ENCODE measurements at regions not wholly inside any gene's neighbourhood (a gene's known extent, or its start where the extent isn't known, plus 50 kb on each side); places are given as distances from the start of the nearest gene placed in this dataset.
"Not testable (repeated sequence)": the region's sequence is repeated elsewhere in the genome, so short reads cannot be mapped to it uniquely, and the experiment has no call there.

DNA sequence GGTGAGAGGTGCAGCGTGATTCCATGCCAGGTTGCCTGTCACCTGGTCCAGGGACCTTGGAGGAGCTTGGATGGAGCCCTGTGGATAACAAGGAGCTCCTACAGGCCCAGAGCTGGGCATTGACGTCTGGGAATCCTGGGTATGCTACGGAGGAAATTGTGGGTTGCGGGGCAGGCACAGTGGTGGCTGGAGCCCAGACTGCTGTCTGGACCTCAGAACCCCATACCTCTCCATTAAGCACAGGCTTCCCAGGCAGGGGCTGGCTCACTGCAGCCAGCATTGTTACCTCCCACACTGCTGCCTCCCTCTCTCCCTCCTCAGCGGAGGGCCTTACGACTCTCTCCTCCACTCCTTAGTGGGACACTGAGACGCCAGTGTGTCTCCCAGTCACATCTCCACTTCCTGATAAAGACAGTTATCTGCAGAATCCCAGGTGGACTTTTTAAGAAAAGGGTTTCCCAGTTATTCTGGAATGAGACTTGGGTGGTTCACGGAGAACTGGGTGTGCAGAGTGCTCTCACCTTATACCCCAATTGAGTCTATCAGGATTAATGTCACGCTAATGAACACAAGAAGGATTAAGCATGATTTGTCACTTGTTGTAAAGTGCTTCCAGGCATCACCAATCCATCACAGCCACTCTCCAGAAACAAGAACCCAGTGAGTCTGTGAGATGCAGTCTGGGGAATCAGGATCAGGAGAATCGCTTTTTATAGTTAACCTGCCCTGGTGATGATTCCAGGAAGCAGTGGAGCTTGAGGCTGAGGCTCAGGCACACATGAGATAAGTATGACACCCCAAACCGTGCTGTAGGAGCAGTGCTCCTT is 309.4 kb downstream of the RPS24 start:
- no peak for DNase-seq (ENCODE audit: low read depth)

DNA sequence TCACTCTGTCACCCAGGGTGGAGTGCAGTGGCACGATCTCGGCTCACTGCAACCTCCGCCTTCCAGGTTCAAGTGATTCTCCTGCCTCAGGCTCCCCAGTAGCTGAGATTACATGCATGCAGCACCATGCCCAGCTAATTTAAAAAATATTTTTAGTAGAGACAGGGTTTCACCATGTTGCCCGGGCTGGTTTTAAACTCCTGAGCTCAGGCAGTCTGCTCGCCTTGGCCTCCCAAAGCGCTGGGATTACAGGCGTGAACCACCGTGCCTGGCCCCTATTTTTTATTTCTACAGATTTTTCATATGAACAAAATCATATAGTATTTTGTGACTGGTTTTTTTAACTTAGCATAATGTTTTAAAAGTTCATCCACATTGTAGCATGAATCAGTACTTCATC is 310.6 kb downstream of the RPS24 start:
- not testable (repeated sequence) for DNase-seq (ENCODE audit: low read depth)

DNA sequence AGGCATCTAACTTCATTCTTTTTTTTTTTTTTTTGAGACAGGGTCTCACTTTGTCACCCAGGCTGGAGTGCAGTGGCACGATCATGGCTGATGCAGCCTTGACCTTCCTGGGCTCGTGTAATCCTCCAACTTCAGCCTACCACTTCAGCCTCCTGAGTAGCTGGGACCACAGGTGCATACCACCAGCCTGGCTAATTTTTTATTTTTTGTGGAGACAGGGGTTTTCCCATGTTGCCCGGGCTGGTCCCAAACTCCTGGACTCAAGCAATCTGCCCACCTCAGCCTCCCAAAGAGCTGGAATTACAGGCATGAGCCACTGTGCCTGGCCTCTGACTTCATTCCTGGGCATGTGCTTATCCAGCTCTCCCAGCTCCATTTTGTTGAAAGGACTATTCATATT is 311.9 kb downstream of the RPS24 start:
- DNase-seq (ENCODE audit: low read depth), result not testable (repeated sequence)

DNA sequence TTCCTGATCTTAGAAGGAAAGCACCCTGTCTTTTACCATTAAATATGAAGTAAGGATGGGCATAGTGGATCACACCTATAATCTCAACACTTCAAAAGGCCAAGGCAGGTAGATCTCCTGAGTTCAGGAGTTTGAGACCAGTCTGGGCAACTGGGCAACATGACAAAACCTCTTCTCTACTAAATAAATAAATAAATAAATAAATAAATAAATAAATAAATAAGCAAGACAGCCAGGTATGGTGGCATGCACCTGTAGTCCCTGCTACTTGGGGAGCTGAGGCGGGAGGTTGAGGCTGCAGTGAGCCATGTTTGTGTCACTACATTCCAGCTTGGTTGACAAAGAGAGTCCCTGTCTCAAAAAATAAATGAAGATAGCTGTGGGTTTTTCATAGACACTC is 313.1 kb downstream of the RPS24 start:
- no peak for DNase-seq (ENCODE audit: low read depth)

DNA sequence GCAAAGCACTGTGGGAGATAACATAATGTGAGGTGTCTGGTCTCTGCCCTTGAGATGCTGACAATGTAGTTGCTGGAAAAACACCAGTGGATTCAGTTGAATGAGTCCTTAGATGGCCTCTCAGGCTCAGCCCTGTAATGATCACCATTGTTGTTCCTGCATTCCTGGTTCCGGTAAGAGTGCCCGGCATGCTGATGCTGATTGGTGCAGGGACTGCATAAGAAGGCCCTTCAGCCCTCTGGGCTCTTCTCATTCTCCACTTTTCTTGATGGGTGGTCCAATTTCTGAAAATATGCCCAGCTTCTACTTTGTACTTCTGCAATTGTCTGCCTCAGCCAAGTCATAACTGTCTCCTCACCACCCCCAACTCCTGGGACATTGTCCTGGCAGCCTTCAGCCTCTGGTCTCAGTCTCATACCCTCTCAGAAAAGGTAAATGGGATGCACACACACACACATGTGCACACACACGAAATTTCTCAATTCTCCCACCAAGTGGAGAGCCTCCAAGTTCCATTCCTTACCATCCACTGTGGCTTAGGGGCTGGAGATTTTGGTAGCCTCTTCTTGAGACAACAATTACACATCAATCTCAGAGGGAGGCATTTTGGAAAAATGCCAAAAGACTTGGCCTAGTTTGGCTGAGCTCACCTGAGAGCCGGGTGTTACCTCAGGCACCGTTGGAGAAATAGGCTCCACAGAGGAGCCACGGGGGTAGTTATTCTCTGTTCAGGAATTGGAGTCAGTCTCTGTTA is 314.9 kb downstream of the RPS24 start:
- no peak for DNase-seq (ENCODE audit: low read depth)

DNA sequence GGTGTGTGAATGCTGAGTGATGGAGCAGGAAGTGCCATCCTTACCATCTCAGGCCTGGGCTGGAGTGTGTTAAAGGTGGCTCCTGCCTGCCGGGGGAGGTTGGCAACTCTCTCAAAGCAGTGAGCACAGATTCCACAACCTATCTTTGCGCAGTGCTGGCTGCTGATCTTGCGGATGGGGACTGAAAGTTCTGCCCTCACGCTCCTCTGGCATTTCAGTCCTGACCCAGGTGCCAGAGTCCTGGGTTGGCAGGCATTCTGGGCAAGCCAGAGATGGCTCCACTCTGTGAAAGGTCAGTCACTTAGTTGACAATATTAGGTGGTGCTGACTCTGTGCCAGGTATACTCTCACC is 315.5 kb downstream of the RPS24 start:
- DNase-seq (ENCODE audit: low read depth), result no peak

DNA sequence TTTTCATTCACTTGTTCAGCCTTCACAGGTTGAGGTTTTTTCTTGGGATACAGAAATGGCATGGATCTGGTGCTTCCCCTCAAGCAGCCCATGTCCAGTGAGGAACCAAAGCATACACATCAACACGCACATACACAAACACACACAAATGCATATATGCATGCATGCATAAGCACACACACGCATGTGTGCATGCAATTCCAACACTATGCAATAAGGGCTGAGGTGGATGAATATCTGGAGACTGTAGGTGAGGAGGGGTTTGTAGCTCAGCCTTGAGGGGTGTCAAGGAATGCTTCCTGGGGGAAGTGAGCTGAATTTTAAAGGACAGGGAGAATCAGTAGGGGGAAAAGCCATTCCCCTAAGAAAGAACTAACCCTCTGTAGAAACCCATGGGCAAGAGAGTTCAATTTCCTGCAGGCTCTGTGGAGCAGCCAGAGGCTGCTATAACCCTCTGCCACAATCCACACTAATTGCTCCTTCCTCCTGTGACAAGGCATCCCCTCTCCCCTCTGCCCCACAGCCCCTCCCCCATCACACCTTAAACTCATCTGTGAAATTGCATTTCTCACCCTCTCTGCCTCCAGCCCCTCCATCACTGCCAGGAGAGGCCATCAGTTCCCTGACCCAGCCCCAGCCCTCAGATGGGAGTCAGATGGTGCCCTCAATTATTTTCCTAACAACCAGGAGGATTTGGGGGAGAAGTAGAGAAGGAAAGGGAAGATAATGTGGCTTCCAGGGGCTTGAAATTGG is 316.4 kb downstream of the RPS24 start:
- DNase-seq (ENCODE audit: low read depth), result no peak

DNA sequence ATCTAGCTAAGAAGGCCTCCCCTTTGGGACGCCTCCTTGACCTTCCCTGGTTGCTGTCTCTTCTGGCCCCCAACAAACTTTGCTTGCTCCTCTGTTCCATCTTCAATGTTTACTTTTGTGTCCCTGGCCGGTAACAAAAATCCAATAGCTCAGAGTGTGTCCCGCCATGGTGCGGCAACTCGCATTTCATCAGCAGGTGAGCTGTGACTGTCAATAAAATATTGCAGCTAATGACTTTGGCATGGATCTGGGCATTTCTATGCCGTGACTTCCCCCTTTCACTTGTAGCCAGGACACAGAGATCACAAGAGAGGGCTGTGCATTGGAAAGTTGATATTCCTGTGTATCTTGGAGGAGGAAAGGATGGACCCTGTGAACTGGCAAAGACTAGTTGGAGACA is 317.6 kb downstream of the RPS24 start:
- no peak for DNase-seq (ENCODE audit: low read depth)

DNA sequence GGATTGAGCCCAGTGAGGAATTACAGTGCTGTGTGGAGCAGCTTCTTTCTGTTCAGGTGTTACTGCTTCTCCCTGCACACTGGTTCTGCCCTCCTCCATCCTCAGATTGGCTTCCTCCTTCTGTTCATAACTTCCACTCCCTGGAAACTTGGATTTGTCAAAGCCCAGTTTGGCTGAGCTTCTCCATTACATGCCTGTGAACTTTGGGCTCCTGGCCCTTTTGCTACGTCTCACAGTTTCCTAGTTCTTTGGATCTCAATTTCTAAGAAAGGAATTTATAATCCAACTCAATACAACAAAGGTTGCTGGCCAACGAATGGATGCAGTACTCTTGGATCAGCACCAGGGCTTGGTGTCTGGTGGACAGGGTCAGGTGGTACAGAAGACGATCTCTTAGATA is 318.1 kb downstream of the RPS24 start:
- no peak for DNase-seq (ENCODE audit: low read depth)

DNA sequence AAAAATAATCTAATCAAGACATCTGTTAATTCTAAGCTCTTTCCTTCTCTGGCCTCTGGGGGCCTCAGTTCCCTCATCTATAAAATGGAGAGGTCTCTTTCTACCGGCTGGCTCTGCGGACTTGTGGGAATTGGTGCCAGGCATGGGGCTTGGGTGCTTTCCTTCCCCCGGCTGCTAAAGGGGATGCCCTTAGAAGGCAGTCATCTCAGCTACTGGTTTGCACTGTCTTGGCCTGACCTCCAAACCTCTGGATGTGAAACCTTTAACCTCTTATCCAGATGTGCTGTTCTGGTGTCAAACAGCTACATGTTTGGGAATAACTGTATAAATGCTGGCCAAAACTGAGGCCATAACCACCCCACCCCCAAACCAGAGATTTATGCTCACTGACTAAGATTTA is 320.0 kb downstream of the RPS24 start:
- no peak for DNase-seq (ENCODE audit: low read depth)

DNA sequence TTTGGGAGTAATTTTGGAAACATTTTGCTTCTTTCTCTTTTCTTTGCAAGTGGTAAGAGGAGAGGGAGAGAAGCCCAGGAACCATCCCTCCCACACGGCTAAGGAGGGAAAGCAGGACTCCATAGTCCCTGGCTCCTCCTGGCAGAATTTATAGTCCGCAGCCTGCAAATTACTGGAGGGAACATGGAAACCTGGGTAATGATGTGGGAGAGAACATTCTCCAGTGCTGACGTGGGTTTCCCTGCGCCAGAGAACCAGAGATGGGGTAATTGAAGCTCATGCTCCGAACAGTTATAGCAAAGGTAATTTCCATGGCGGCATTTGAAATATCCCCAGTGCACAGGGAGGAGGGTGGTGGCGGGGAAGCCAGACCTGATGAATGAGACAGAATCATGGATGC is 320.4 kb downstream of the RPS24 start:
- DNase-seq (ENCODE audit: low read depth), result peak; percentile 92

DNA sequence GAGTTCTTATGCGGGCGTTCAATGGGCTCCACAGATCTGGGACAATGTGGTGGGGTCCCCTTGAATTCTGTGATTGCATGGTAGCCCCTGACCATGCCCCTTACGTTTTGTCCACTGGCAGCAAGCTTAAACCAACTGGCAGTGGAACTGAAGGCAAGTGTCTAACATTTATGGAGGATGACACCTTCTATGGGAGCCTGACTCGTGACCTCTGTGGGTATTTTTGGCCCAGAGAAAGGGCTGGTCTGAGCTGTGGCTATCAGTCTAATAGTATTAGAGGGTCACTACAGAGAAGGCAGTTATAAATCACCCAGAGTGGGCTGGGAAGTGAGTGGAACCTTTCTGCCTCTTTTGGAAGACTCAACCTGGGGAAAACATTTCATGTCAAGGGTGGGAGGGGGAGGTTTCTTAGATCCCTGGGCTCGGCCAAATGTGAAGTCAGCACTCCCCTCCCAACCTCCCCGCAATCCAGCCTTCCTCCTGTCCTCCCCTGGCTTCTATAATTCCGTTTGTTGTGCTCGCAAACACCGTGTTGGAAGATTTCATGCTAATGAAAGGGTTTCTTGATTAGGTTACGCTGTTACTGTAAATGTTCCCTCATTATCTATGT is 322.7 kb downstream of the RPS24 start:
- no peak for DNase-seq (ENCODE audit: low read depth)

DNA sequence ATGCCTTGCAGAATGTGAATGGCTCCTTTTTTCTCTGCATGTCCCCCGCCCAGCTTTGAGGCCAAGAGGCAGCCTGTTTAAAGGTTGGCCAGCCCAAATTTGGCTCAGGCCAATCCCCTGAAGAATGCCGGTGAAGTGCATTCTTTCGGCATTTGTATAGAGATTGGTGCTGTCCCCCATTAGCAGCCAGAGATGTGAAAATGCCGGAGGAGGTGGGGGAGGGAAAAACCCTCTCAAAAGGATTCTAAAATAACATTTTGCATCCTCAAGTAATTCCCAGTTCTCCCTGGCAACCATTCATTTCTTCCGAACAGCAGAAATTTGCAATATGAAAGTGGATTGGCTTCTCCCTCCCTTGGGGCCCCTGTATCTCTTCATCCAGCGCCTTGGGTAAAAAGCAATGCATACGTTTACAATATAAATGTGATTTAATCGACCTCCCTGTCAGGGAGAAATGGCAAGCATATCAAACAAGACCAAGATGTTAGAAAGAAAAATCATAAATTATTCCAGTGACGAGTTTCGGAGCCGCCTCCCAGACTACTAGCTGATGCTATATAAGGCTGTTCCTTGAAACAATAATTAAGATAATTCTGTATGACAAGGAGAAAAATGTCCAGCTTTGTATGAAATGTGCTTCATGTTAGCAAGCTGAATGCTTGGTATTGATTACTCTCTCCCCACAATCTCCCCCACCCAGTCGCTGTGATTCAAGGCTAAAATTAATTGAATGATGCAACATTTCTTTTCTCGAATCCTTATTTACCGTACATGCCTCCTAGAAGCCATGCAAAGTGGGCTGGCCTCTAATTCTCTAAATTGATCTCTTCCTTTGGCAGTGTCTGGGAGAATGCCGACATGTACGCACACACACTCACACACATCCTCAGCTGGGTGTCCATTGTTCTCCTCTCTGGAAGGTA is 323.7 kb downstream of the RPS24 start:
- DNase-seq (ENCODE audit: low read depth), result no peak

DNA sequence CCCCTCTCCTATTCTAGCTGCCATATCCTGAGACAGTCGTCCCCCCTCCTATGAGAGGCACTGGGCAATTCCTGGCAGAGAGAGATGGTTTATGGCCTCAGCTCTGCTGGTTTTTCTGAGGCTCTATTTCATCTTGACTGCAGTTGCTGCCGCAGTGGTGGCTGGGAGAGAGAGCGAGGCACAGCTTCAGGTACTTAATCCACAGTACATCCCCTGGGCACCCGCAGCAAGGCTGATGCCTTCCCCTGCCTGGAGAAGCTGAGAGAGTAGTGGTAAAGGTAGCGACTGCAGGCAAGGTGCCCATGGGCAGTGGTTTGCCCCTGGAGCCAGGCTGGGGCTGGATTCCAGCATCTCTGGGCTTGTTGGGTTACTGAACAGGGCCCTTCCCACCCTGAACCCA is 324.7 kb downstream of the RPS24 start:
- DNase-seq (ENCODE audit: low read depth), result no peak

DNA sequence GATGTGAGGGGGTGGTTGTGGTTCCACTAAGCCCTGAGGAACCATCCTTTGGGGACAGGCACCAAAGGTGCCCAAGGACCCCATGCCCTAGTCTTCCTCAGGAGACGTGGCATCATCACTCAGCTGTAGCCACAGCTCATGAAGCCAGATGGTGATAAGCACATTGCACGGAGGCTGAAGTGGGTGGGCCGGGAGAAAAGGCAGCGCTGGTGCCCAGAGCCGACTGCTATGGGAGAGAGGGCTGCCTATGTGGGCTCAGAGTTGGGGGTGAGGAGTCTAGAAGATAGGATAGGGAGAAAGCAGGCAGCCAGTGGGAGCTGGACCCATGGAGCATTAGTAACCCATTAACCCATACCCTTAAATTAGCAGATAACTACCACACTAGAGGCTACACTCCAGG is 325.3 kb downstream of the RPS24 start:
- DNase-seq (ENCODE audit: low read depth), result no peak

DNA sequence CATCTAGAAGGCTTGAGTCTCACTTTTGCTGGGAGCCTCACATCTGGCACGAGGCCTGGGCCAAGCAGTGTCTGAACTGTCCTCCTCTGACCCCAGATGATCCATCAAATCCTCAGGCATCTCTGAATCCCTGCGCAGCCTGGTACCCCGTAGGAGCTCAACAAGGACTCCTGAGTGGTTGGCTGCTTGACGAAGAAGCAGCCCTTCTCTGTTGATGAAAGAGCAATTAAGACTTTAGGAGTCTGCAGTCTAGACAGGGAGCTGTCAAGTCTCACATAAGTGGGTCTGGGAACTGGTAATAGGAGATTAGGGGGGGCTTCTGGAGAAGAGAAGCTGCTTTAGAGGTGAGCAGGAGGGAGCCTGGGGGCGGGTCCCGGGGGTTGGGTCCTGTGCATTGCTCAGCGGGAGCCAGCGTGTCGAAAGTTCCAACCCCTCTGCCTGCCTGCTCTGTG is 326.0 kb downstream of the RPS24 start:
- peak; percentile 96 for DNase-seq (ENCODE audit: low read depth)

DNA sequence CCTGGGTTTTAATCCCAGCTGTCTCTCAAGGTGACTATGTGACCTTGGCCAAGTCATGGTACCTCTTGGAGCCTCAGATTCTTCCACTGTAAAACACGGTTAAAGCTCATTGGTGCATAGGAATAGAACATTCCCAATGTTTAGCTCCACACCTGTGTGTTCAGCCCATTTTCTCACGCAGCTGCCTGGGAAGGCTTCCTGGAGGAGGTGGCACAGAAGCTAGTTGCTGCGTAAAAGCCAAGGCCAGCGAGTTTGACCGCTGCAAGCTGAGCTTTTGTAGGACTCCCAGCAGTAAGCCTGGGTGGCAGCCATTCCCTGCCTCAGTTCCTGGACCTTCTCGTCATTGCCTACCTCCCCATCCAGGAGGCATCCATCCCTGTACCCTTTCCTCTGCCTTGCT is 326.6 kb downstream of the RPS24 start:
- no peak for DNase-seq (ENCODE audit: low read depth)

DNA sequence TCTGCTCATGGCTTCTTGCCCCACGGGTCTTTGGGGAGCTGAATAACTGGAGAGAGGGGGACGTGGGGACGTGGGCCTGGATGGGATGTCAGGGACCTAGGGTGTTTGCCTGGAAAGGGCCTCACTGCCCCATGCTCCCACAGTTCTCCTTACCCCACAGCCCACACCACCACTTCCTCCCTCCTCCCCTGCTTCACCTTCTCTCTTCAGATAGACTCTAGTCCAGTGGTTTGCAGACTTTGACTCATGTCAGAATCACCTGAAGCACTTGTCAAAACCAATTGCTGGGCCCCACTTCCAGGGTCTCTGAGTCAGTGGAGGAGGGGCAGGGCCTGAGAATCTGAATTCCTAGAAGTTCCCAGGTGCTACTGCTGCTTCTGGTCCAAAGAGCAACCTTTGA is 327.4 kb downstream of the RPS24 start:
- DNase-seq (ENCODE audit: low read depth), result peak; percentile 42

DNA sequence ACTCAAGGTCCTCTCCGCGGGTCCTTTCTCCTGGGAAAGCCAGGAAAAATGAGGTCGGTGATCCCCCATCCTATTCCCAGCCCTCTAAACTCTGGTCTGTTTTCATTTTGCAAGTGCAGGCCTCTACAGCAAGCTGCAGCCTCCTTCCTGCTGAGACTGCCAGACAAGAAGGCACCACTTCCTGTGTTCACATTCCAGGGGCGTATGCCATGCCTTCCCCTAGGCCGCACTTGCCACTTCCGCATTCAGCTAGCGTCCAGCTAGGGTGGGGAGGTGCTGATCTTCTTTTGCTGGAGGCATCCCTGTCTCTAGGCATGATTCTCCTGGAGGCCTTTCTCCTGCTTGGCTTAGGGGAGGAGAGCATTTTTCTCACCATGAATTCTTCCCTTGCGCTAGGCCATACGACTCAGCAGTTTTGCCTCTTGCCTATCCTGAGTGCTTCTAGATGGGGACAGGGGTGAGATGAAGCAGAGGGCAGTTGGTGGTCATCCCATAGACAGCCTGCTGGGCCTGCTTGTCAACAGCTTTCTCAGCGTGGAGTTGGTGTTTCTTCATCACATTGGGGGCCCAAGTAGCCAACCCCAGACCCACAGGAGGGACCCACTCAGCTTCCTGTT is 328.9 kb downstream of the RPS24 start:
- DNase-seq (ENCODE audit: low read depth), result peak; percentile 83

DNA sequence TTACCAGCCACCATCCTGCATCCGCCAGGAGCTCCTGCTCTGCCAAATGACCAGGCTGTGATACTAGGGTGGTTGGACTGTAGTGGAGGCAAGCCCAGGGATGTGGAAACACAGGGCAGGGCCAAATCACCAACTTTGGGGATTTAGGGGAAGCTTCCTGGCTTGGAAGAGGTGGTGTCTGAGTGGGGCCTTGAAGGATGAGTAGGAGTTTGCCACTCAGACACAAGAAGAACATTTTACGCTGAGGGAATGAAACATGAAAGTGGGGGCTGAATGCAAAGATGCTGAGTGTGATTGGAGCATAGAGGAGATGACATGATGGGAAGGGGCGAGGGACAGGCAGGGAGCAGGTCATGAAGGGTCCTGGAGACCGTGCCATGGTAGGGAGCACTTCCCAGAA is 329.5 kb downstream of the RPS24 start:
- no peak for DNase-seq (ENCODE audit: low read depth)

DNA sequence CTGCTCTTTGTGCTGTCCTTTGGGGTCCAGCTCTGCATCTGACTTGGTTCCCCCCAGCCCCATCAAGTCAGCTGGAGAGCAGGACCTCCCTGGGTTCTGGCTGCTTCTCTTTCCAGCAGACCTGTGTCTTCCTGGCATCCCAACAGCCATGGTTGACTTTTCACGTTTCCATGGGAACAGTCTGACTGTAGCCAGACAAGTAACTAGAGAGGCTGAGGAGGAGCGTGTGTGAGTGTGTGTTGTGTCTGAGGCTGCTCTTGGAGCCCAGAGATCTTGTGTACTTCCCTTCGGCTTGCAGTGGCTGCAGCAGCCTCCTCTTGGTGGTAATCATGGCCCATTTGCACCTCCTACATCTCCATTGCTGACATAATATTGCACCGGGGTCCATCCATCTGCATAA is 332.0 kb downstream of the RPS24 start:
- DNase-seq (ENCODE audit: low read depth), result peak; percentile 61
